ENCODE measurements at regions not wholly inside any gene's neighbourhood (a gene's known extent, or its start where the extent isn't known, plus 50 kb on each side); places are given as distances from the start of the nearest gene placed in this dataset.

DNA sequence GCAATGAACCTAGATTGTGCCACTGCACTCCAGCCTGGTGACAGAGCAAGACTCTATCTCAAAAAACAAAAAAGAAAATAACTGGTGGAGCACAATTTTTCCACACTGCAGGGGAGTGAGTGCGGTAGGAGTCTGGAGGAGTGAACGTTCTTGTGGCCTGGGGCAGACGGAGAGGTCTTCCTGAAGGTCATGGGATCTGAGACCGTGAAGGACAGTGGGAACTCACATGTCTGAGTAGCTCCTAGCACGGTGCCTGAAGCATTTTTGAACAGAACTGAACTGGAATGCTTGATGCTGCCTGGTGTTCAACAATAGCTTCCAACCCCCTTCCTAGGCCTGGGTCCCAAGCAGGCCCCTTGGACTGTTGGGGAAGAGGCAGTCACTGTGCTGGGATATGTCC is 84.3 kb upstream of the PODXL start:
- Mint-ChIP-seq H3K4me3 (no peak overlapping the region), H3K4me1 (no peaks in the 10 kb centered on the region), H3K27ac (no peak overlapping the region), H3K9me3 (ENCODE audit: insufficient read depth) (no peaks in the 10 kb centered on the region), H3K27me3 (peaks cover 8% of the 10 kb centered on the region)
- H4K20me1 ChIP-seq (ENCODE audit: control insufficient read depth, insufficient read depth, low read length, poor library complexity, severe bottlenecking) = no peaks in the 10 kb centered on the region
- H3K27me3 ChIP-seq (replicated peaks in 1 of 4; ENCODE audit: control extremely low read depth in 1 of 4, control insufficient read depth in 3 of 4, insufficient read depth in 4 of 4, low read length in 3 of 4) = peaks cover 0 to 2% (median 0%) of the 10 kb centered on the region in 4 experiments
- TF ChIP-seq EZH2 (IDR thresholded peaks at IDR 0.05; ENCODE audit: borderline replicate concordance, insufficient read depth, low read depth, low read length, poor library complexity, severe bottlenecking) (no peak), CTCF (IDR thresholded peaks at IDR 0.05) (no peak)
- H3K36me3 ChIP-seq (replicated peaks in 1 of 2; ENCODE audit: control extremely low read depth in 1 of 2, control insufficient read depth in 1 of 2, extremely low read depth in 1 of 2, insufficient read depth in 2 of 2, low read length in 1 of 2) = no peaks in the 10 kb centered on the region
- CTCF ChIA-PET = no interaction called here
- no peak overlapping the region for H3K9ac ChIP-seq (ENCODE audit: low read length)
- H3K79me2 ChIP-seq (ENCODE audit: control insufficient read depth, insufficient read depth, low read length) = no peaks in the 10 kb centered on the region
- DNase-seq (no peak), ATAC-seq (ENCODE audit: low read depth) (no peak)
- H3K4me1 ChIP-seq (ENCODE audit: control insufficient read depth in 2 of 2, insufficient read depth in 2 of 2, low read length in 2 of 2) = no peaks in the 10 kb centered on the region
- no peak overlapping the region for H2AFZ ChIP-seq (ENCODE audit: insufficient read depth, low read depth, low read length, poor library complexity, severe bottlenecking)
- H3K4me3 ChIP-seq (ENCODE audit: control extremely low read depth in 1 of 5, extremely low read depth in 1 of 5, insufficient read depth in 1 of 5, low read depth in 2 of 5, low read length in 4 of 5) = no peak overlapping the region
- H3K27ac ChIP-seq (ENCODE audit: low read length in 2 of 2) = no peak overlapping the region
- peaks cover 0 to 4% (median 0%) of the 10 kb centered on the region in 3 donors for H3K9me3 ChIP-seq (ENCODE audit: control extremely low read depth in 1 of 3, control insufficient read depth in 2 of 3, insufficient read depth in 1 of 3, low read length in 2 of 3)
- 84% methylated on average over 5 of the region's 5 CpGs for WGBS (ENCODE audit: insufficient coverage)
- POLR2A ChIA-PET = no interaction called here
- H3K4me2 ChIP-seq (replicated peaks; ENCODE audit: low read depth, low read length, poor library complexity, severe bottlenecking) = no peak overlapping the region
- intact Hi-C loops (cut with micrococcal nuclease) = no loop called here

DNA sequence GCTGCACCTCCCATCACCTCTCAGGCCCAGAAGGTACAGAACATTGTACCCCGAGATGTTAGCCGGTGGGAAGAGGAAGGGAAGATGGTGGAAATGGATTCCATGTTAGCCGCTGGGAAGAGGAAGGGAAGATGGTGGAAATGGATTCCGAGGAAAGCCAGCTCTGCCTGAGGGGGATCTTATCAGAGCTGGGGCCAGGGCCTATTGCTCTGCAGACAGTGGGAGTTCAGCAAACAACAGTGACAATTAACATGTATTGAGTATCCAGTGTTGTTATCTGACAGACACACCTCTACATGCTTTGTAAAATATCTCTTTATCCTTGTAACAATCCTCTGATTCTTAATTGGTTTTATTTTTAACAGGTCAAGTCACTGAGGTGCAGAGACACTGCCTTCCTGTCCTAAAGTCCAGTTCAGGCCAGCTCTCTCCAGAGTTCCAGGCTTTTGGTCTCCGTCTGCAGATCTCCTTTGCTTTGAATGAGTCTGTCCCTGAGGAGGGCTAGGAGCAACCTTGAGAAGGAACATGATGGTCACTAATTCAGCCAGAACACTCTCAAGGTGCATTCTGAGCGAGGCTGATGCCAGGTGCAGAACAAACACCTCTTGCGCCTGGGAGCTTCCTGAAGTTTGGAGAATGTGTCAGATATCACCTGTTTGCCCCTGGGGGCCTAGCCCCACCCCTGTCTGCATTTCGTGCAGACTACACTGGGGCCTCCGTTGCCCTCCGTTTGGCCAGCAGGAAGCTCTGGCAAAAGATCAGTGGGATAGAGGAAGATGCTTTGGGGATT is 82.4 kb upstream of the PODXL start:
- Histone ChIP-seq H2AFZ (ENCODE audit: insufficient read depth, low read depth, low read length, poor library complexity, severe bottlenecking) (no peak overlapping the region), H3K27ac (ENCODE audit: low read length in 2 of 2) (no peak overlapping the region), H3K4me2 (replicated peaks; ENCODE audit: low read depth, low read length, poor library complexity, severe bottlenecking) (no peak overlapping the region), H3K27me3 (replicated peaks in 1 of 4; ENCODE audit: control extremely low read depth in 1 of 4, control insufficient read depth in 3 of 4, insufficient read depth in 4 of 4, low read length in 3 of 4) (peaks cover 0 to 2% (median 0%) of the 10 kb centered on the region in 4 experiments), H4K20me1 (ENCODE audit: control insufficient read depth, insufficient read depth, low read length, poor library complexity, severe bottlenecking) (no peaks in the 10 kb centered on the region), H3K9me3 (ENCODE audit: control extremely low read depth in 1 of 3, control insufficient read depth in 2 of 3, insufficient read depth in 1 of 3, low read length in 2 of 3) (peaks cover 0 to 4% (median 0%) of the 10 kb centered on the region in 3 donors), H3K9ac (ENCODE audit: low read length) (no peak overlapping the region), H3K79me2 (ENCODE audit: control insufficient read depth, insufficient read depth, low read length) (no peaks in the 10 kb centered on the region), H3K36me3 (replicated peaks in 1 of 2; ENCODE audit: control extremely low read depth in 1 of 2, control insufficient read depth in 1 of 2, extremely low read depth in 1 of 2, insufficient read depth in 2 of 2, low read length in 1 of 2) (no peaks in the 10 kb centered on the region), H3K4me1 (ENCODE audit: control insufficient read depth in 2 of 2, insufficient read depth in 2 of 2, low read length in 2 of 2) (no peaks in the 10 kb centered on the region), H3K4me3 (ENCODE audit: control extremely low read depth in 1 of 5, extremely low read depth in 1 of 5, insufficient read depth in 1 of 5, low read depth in 2 of 5, low read length in 4 of 5) (no peak overlapping the region)
- ATAC-seq (ENCODE audit: low read depth) (no peak), DNase-seq (no peak)
- TF ChIP-seq EZH2 (IDR thresholded peaks at IDR 0.05; ENCODE audit: borderline replicate concordance, insufficient read depth, low read depth, low read length, poor library complexity, severe bottlenecking) = no peak
- WGBS (ENCODE audit: insufficient coverage) = 89% methylated on average over 8 of the region's 10 CpGs
- Mint-ChIP-seq H3K9me3 (ENCODE audit: insufficient read depth) (no peaks in the 10 kb centered on the region), H3K4me1 (no peaks in the 10 kb centered on the region), H3K4me3 (no peak overlapping the region), H3K27me3 (peaks cover 3% of the 10 kb centered on the region), H3K27ac (no peak overlapping the region)
- POLR2A ChIA-PET = no interaction called here
- intact Hi-C loops (cut with micrococcal nuclease) = no loop called here
- CTCF ChIA-PET = no interaction called here
